ENCODE measurements at regions not wholly inside any gene's neighbourhood (a gene's known extent, or its start where the extent isn't known, plus 50 kb on each side); places are given as distances from the start of the nearest gene placed in this dataset.

- TF ChIP-seq, protein P1, sequence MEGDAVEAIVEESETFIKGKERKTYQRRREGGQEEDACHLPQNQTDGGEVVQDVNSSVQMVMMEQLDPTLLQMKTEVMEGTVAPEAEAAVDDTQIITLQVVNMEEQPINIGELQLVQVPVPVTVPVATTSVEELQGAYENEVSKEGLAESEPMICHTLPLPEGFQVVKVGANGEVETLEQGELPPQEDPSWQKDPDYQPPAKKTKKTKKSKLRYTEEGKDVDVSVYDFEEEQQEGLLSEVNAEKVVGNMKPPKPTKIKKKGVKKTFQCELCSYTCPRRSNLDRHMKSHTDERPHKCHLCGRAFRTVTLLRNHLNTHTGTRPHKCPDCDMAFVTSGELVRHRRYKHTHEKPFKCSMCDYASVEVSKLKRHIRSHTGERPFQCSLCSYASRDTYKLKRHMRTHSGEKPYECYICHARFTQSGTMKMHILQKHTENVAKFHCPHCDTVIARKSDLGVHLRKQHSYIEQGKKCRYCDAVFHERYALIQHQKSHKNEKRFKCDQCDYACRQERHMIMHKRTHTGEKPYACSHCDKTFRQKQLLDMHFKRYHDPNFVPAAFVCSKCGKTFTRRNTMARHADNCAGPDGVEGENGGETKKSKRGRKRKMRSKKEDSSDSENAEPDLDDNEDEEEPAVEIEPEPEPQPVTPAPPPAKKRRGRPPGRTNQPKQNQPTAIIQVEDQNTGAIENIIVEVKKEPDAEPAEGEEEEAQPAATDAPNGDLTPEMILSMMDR (IDR thresholded peaks at IDR 0.05; ENCODE audit: insufficient read depth, low read length): no peak
- TF ChIP-seq POLR2AphosphoS5 (IDR thresholded peaks at IDR 0.05; ENCODE audit: low read depth): no peak
These were observed 313.7 kb upstream of the DCN start for GRCh38 chr12:91496337-91496736.
